Activated CD4-positive, alpha-beta T cell treated with anti-CD3 and anti-CD28 coated beads, Interleukin-2, amount 10 ng/mL, durations not matched to agents 24 days and 14 days (primary cell): ENCODE measurements at regions not wholly inside any gene's neighbourhood (a gene's known extent, or its start where the extent isn't known, plus 50 kb on each side); places are given as distances from the start of the nearest gene placed in this dataset.
"Not testable (repeated sequence)": the region's sequence is repeated elsewhere in the genome, so short reads cannot be mapped to it uniquely, and the experiment has no call there.

Source experiments
- DNase-seq: peaks from one replicate; pipeline ENCODE4 v3.0.0; 2022
- H3K27ac Mint-ChIP-seq: one replicate; pipeline ENCODE4 v1.8.0; 2022; ENCODE audit warnings: mild to moderate bottlenecking, mixed read lengths
- H3K27me3 Mint-ChIP-seq: one replicate; pipeline ENCODE4 v1.8.0; 2022; ENCODE audit warnings: mixed read lengths
- H3K36me3 Mint-ChIP-seq: one replicate; pipeline ENCODE4 v1.8.0; 2022; ENCODE audit warnings: low read depth, mild to moderate bottlenecking, mixed read lengths
- H3K4me1 Mint-ChIP-seq: one replicate; pipeline ENCODE4 v1.8.0; 2021; ENCODE audit warnings: mixed read lengths
- H3K4me3 Mint-ChIP-seq: one replicate; pipeline ENCODE4 v1.8.0; 2022; ENCODE audit warnings: mild to moderate bottlenecking, moderate library complexity, mixed read lengths
- H3K9me3 Mint-ChIP-seq: one replicate; pipeline ENCODE4 v1.8.0; 2021; ENCODE audit warnings: mixed read lengths
- intact Hi-C: fragments of 100-400 bp; cut with micrococcal nuclease; formaldehyde crosslinking; loops from one replicate; pipeline ENCODE4 v1.15.1; 2023

GRCh38 chr1:41995441-41996130, 76.9 kb upstream of the HIVEP3 start:
- Mint-ChIP-seq H3K27ac (no peak overlapping the region), H3K27me3 (no peaks in the 10 kb centered on the region), H3K36me3 (peaks cover 7% of the 10 kb centered on the region), H3K4me3 (no peak overlapping the region), H3K4me1 (peaks cover 10% of the 10 kb centered on the region), H3K9me3 (peaks cover 8% of the 10 kb centered on the region)
- intact Hi-C loops, result no loop called here
- DNase-seq, result peak; percentile 37

GRCh38 chr1:41994195-41994894, 75.6 kb upstream of the HIVEP3 start:
- Mint-ChIP-seq H3K4me1 (peaks cover 10% of the 10 kb centered on the region), H3K36me3 (peaks cover 7% of the 10 kb centered on the region), H3K4me3 (no peak overlapping the region), H3K27me3 (no peaks in the 10 kb centered on the region), H3K27ac (no peak overlapping the region), H3K9me3 (peaks cover 5% of the 10 kb centered on the region)
- DNase-seq, result peak; percentile 32
- intact Hi-C loops, result no loop called here

GRCh38 chr1:41983451-41983850, 64.7 kb upstream of the HIVEP3 start:
- DNase-seq, result no peak
- H3K27me3 Mint-ChIP-seq, result no peaks in the 10 kb centered on the region
- H3K27ac Mint-ChIP-seq, result no peak overlapping the region
- H3K4me1 Mint-ChIP-seq, result peaks cover 18% of the 10 kb centered on the region
- intact Hi-C loops, result no loop called here
- no peaks in the 10 kb centered on the region for H3K9me3 Mint-ChIP-seq
- no peaks in the 10 kb centered on the region for H3K36me3 Mint-ChIP-seq
- no peak overlapping the region for H3K4me3 Mint-ChIP-seq

GRCh38 chr1:41981796-41982195, 63.1 kb upstream of the HIVEP3 start:
- H3K27me3 Mint-ChIP-seq, result no peaks in the 10 kb centered on the region
- no peak for DNase-seq
- no peak overlapping the region for H3K27ac Mint-ChIP-seq
- peaks cover 20% of the 10 kb centered on the region for H3K4me1 Mint-ChIP-seq
- H3K9me3 Mint-ChIP-seq, result no peaks in the 10 kb centered on the region
- intact Hi-C loops, result no loop called here
- no peaks in the 10 kb centered on the region for H3K36me3 Mint-ChIP-seq
- no peak overlapping the region for H3K4me3 Mint-ChIP-seq

DNA sequence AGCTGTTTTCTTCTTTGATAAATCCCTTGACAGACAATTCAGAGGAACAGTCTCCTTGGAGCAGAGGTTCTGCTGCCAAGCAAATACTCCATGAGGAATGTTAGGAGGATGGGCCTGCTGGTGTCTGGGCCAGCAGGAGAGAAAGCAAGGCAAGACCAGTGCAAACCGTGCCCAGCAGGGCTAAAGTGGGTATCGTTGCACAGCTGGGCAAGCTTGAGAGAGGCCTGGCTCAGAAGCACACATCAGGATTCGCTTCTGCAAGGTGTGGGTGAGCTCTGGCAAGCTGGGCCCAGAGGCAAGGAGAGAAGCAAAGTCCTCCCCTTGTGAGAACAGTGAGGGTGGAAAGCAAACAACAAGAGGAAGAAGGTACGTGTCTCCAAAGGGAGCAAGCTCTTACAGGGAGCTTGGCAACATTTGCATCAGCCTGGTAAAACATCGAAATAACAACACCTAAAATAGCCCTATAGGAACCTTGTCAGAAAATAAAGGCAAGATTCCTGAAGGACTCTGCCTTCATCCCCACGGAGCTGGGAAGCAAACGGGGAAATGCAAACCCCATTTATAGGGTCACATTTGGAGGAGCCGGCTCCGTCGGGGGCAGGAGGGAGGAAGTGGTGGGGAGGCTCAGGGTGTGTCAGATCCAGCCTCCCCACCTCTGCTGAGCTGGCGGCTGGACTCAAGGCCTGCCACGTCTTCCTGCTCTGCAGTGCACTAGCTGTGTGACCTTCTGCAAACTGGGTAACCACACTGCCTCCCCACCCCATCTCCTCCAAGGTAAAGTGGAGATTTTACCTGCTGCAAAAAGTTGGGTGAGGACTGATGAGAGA, 62.3 kb upstream of the HIVEP3 start:
- Mint-ChIP-seq H3K27ac (peak overlapping the region; percentile 25), H3K36me3 (no peaks in the 10 kb centered on the region), H3K9me3 (no peaks in the 10 kb centered on the region), H3K4me3 (peak overlapping the region; percentile 10), H3K27me3 (no peaks in the 10 kb centered on the region), H3K4me1 (peaks cover 20% of the 10 kb centered on the region)
- intact Hi-C loops, result no loop called here
- DNase-seq, result peak; percentile 66

- H3K27ac Mint-ChIP-seq, result no peak overlapping the region
- H3K9me3 Mint-ChIP-seq, result no peaks in the 10 kb centered on the region
- H3K36me3 Mint-ChIP-seq, result no peaks in the 10 kb centered on the region
- intact Hi-C loops, result no loop called here
- no peaks in the 10 kb centered on the region for H3K27me3 Mint-ChIP-seq
- no peak for DNase-seq
- peaks cover 20% of the 10 kb centered on the region for H3K4me1 Mint-ChIP-seq
- no peak overlapping the region for H3K4me3 Mint-ChIP-seq
These were observed 60.3 kb upstream of the HIVEP3 start for GRCh38 chr1:41978986-41979385.

DNA sequence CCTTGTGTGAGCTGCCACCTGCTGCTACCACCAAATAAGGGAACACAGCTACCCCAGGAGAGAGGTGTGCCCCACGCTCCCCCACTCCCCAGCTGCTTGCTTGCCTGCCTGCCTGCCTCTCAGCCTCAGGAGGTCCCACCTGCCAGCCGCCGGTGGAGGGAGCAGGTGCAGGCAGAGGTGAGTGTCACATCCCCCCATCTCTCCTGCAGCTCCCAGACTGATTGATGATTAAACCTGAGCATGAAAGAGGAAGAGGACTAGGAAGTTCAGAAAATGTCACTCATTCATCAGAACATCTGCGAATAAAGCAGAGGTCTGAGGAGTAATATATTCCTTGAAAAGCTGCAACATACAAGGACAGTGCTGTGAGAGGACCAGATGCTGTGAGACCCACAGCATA, 58.6 kb upstream of the HIVEP3 start:
- Mint-ChIP-seq H3K9me3 (peaks cover 2% of the 10 kb centered on the region), H3K4me1 (peaks cover 20% of the 10 kb centered on the region), H3K27me3 (no peaks in the 10 kb centered on the region), H3K27ac (no peak overlapping the region), H3K4me3 (no peak overlapping the region), H3K36me3 (no peaks in the 10 kb centered on the region)
- no peak for DNase-seq
- intact Hi-C loops, result no loop called here

DNA sequence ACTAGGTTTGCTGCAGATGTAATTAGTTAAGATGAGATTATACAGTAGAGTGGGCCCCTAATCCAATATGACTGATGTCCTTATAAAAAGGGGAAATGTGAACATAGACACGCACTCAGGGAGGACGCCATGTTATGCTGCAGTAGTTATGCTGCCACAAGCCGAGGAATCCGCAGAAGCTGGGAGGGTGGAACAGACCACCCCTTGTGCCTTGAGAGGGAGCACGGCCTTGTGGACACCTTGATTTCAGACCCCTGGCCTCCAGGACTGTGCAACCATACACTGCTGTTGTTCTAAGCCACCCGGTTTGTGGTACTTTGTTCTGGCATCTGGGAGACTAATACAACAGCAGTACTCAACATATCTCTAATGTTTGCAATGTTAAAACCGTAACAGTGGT, 57.9 kb upstream of the HIVEP3 start:
- no peak for DNase-seq
- H3K36me3 Mint-ChIP-seq, result no peaks in the 10 kb centered on the region
- no peaks in the 10 kb centered on the region for H3K27me3 Mint-ChIP-seq
- H3K27ac Mint-ChIP-seq, result no peak overlapping the region
- intact Hi-C loops, result no loop called here
- H3K9me3 Mint-ChIP-seq, result peaks cover 5% of the 10 kb centered on the region
- H3K4me1 Mint-ChIP-seq, result peaks cover 18% of the 10 kb centered on the region
- no peak overlapping the region for H3K4me3 Mint-ChIP-seq

DNA sequence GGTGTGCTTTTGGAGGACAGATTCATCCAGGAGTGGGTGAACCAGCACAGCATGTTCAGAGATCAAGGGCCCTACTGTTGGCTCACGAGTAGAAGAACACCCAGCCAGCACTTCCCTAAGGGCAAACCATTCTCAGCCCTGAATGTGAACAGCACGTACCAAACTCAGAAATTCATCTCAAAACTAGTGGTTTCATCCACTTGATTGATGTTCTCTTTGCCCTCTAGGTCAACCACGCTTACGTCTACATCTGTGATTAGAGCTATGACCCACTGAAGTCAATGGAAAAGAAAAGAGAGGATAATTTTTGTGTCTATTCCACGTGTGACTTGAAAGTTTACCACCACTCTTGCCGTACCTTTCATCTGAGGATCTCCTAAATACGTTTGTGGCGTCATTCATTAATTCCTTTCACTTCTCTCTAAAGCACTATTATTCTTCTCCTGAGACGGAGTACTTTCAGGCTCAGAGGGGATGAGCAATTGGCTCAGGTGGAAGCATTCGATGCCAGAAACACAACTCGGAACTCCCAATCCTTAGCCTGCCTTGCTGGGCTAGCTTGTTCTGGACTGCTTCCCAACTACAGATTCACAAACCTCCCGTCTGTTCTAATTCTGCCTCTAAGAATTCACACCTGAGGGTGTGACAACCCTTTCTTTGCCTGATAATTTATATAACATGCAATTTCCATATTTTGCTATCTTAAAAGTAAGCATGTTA, 57.3 kb upstream of the HIVEP3 start:
- H3K9me3 Mint-ChIP-seq, result peaks cover 5% of the 10 kb centered on the region
- intact Hi-C loops, result no loop called here
- H3K27ac Mint-ChIP-seq, result no peak overlapping the region
- no peak for DNase-seq
- no peaks in the 10 kb centered on the region for H3K27me3 Mint-ChIP-seq
- H3K4me1 Mint-ChIP-seq, result peaks cover 12% of the 10 kb centered on the region
- H3K36me3 Mint-ChIP-seq, result no peaks in the 10 kb centered on the region
- no peak overlapping the region for H3K4me3 Mint-ChIP-seq

DNA sequence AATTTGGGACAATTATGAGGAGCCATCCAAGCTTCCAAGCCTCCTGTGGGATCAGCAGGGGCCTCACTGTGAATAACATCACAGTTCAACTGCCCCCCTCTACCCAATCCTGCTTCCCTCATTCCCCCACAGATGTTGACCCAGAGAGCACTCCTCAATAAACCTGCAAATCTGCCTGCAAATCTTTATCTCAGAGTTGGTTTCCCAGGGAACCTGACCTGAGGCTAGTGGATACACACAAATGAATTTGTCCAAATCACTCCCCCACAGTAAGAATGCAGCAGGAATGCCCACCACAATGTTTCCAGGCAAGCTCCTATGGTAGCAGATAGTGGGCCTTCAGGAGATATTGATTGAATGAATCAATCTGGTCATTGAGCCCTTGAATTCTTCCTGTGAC, 56.4 kb upstream of the HIVEP3 start:
- Mint-ChIP-seq H3K27me3 (no peaks in the 10 kb centered on the region), H3K36me3 (no peaks in the 10 kb centered on the region), H3K4me1 (peaks cover 8% of the 10 kb centered on the region), H3K9me3 (peaks cover 5% of the 10 kb centered on the region), H3K4me3 (no peak overlapping the region), H3K27ac (no peak overlapping the region)
- no peak for DNase-seq
- intact Hi-C loops, result no loop called here

DNA sequence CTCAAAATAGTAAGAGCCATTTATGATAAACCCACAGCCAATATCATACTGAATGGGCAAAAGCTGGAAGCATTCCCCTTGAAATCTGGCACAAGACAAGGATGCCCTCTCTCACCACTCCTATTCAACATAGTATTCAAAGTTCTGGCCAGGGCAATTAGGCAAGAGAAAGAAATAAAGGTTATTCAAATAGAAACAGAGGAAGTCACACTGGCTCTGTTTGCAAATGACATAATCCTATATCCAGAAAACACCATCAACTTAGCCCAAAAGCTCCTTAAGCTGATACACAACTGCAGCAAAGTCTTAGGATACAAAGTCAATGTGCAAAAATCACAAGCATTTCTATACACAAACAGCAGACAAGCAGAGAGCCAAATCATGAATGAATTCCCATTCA, 49.8 kb upstream of the HIVEP3 start:
- H3K27ac Mint-ChIP-seq, H3K4me1 Mint-ChIP-seq, DNase-seq, H3K36me3 Mint-ChIP-seq, H3K4me3 Mint-ChIP-seq, intact Hi-C loops, H3K27me3 Mint-ChIP-seq: not testable (repeated sequence)
- H3K9me3 Mint-ChIP-seq, result peaks cover 19% of the 10 kb centered on the region
